Gastroesophageal sphincter (tissue), 4 donors: ENCODE measurements at regions not wholly inside any gene's neighbourhood (a gene's known extent, or its start where the extent isn't known, plus 50 kb on each side); places are given as distances from the start of the nearest gene placed in this dataset.

Source experiments
- ATAC-seq: fragments of 150-250 bp; one replicate; pipeline ENCODE4 v1.9.1; 2016; ENCODE audit warnings: mild to moderate bottlenecking, moderate library complexity
- H3K27ac ChIP-seq, 4 donors: fragments of 200-600 bp; sonication (generic) in 3 of 4; 1 replicate in 3 of 4; 2 replicates in 1 of 4; pipeline ENCODE4 v1.5.1; 2016 to 2019
- H3K27me3 ChIP-seq: fragments of 200-600 bp; sonication (generic); one replicate; pipeline ENCODE4 v1.5.1; 2019
- H3K36me3 ChIP-seq, 2 donors: fragments of 200-600 bp; sonication (generic); one replicate each; pipeline ENCODE4 v1.5.1; 2019; ENCODE audit warnings: control low read depth in 1 of 2
- H3K4me1 ChIP-seq, 3 donors: fragments of 200-600 bp; sonication (generic); 1 replicate in 2 of 3; 2 replicates in 1 of 3; pipeline ENCODE4 v1.5.1; 2016 to 2019; ENCODE audit warnings: control low read depth in 2 of 3
- H3K4me3 ChIP-seq, 2 donors: fragments of 200-600 bp; sonication (generic); one replicate each; pipeline ENCODE4 v1.5.1; 2019; ENCODE audit warnings: mild to moderate bottlenecking in 1 of 2, moderate library complexity in 1 of 2
- H3K9me3 ChIP-seq, 3 donors: fragments of 200-600 bp; sonication (generic); one replicate each; pipeline ENCODE4 v1.5.1; 2017 to 2019; ENCODE audit warnings: control low read depth in 2 of 3
- CTCF ChIP-seq, 4 experiments: fragments of 200-600 bp in 2 of 4; fragments of 450-650 bp in 2 of 4; sonication (generic) in 1 of 4; IDR thresholded peaks; one replicate each; pipeline ENCODE4 v1.5.1; 2017 to 2019; ENCODE audit warnings: antibody characterized with exemption in 4 of 4, mild to moderate bottlenecking in 2 of 4, moderate library complexity in 2 of 4
- EP300 ChIP-seq: sonication (generic); formaldehyde crosslinking; IDR thresholded peaks from one replicate; pipeline ENCODE4 v1.6.1; 2017; ENCODE audit warnings: antibody characterized with exemption, mild to moderate bottlenecking
- POLR2A ChIP-seq, 2 donors: fragments of 450-650 bp; IDR thresholded peaks; one replicate each; pipeline ENCODE4 v1.6.1; 2017; ENCODE audit warnings: antibody characterized with exemption in 2 of 2, mild to moderate bottlenecking in 2 of 2, moderate library complexity in 1 of 2
- POLR2AphosphoS5 ChIP-seq: sonication (generic); formaldehyde crosslinking; IDR thresholded peaks from one replicate; pipeline ENCODE4 v1.6.1; 2017; ENCODE audit warnings: antibody characterized with exemption
- WGBS, 2 donors: methylation state at CpG; one replicate each; pipeline ENCODE4 v1.1.5; 2018; ENCODE audit warnings: low coverage in 1 of 2; 5-methylcytosine and 5-hydroxymethylcytosine counted together

DNA sequence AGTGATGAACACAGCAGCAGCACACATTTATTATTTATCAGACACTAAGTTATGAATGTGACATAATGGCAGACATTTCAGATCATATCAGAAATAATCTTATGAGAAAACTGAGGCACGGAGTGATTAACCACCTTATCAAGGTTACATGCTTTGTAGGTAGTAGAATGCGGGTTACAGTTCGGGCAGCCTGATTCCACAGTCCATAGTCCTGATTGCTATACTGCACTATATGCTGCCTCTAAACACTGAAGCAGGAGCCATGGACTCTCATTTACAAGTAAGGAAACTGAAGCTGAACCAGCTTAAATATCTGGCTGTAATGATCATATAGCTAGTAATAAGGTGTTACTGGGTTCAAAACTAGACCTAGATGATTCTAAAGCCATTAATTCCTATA, 291.3 kb upstream of the ADAMTSL1 start:
- no peak for TF ChIP-seq POLR2A (IDR thresholded peaks at IDR 0.05)
- no peak for TF ChIP-seq EP300
- TF ChIP-seq POLR2AphosphoS5: no peak
- no peak for TF ChIP-seq CTCF (IDR thresholded peaks at IDR 0.05)
- 77 to 97% methylated on average over 3 of the region's 3 CpGs for WGBS, 2 donors
- Histone ChIP-seq H3K36me3 (no peaks in the 10 kb centered on the region), H3K9me3 (no peaks in the 10 kb centered on the region), H3K27ac (peak overlapping the region in 1 of 4 donors; percentile 23), H3K4me1 (peaks cover 2 to 33% (median 3%) of the 10 kb centered on the region in 3 donors), H3K27me3 (no peaks in the 10 kb centered on the region), H3K4me3 (no peak overlapping the region)
- no peak for ATAC-seq

- H3K27me3 ChIP-seq: no peaks in the 10 kb centered on the region
- H3K4me1 ChIP-seq: peaks cover 2 to 37% (median 3%) of the 10 kb centered on the region in 3 donors
- no peak for ATAC-seq
- no peak overlapping the region for H3K4me3 ChIP-seq
- 16 to 28% methylated on average over 3 of the region's 3 CpGs for WGBS, 2 donors
- H3K27ac ChIP-seq: peak overlapping the region in 3 of 4 donors; percentile 41 to 63 (median 43)
- no peaks in the 10 kb centered on the region for H3K36me3 ChIP-seq
- no peak for TF ChIP-seq POLR2A (IDR thresholded peaks at IDR 0.05)
- no peak for TF ChIP-seq POLR2AphosphoS5
- no peak for TF ChIP-seq EP300
- TF ChIP-seq CTCF (IDR thresholded peaks at IDR 0.05): no peak
- H3K9me3 ChIP-seq: no peaks in the 10 kb centered on the region
These were observed 290.0 kb upstream of the ADAMTSL1 start for GRCh38 chr9:18183974-18184373.

DNA sequence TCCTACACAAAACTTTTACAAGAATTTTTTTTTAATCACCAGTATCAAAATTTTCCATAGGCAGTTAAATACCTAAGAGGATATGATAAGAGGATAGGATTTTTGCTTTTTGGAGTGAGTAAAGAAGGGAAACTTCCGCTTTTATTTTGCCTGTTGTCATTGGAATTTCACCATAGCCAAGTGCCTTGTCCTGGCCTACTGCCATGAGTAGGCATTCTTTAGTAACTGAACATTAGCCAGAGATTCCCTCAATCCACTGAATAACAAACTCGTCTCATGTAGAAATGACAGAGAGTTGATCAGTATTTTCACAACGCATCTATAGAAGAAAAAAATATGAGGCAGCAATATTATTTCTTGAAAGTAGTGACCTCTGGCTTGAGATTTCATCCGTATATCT, 289.6 kb upstream of the ADAMTSL1 start:
- H3K27ac ChIP-seq: peak overlapping the region; percentile 39 to 63 (median 42)
- H3K4me3 ChIP-seq: no peak overlapping the region
- H3K36me3 ChIP-seq: no peaks in the 10 kb centered on the region
- peaks cover 2 to 41% (median 6%) of the 10 kb centered on the region in 3 donors for H3K4me1 ChIP-seq
- ATAC-seq: no peak
- 57 to 76% methylated on average over 2 to 4 of the region's 4 CpGs for WGBS, 2 donors
- TF ChIP-seq CTCF (IDR thresholded peaks at IDR 0.05) (no peak), POLR2AphosphoS5 (no peak), EP300 (no peak), POLR2A (IDR thresholded peaks at IDR 0.05) (no peak)
- no peaks in the 10 kb centered on the region for H3K27me3 ChIP-seq
- no peaks in the 10 kb centered on the region for H3K9me3 ChIP-seq

- Histone ChIP-seq H3K36me3 (no peaks in the 10 kb centered on the region), H3K4me1 (peaks cover 2 to 49% (median 13%) of the 10 kb centered on the region in 3 donors), H3K27me3 (no peaks in the 10 kb centered on the region), H3K9me3 (no peaks in the 10 kb centered on the region), H3K4me3 (no peak overlapping the region), H3K27ac (peak overlapping the region in 3 of 4 donors; percentile 39 to 63 (median 41))
- 61 to 100% methylated on average over 1 to 2 of the region's 2 CpGs for WGBS, 2 donors
- TF ChIP-seq CTCF (IDR thresholded peaks at IDR 0.05) (no peak), POLR2A (IDR thresholded peaks at IDR 0.05) (no peak), EP300 (no peak), POLR2AphosphoS5 (no peak)
- no peak for ATAC-seq
These were observed 288.8 kb upstream of the ADAMTSL1 start for GRCh38 chr9:18185196-18185595.

DNA sequence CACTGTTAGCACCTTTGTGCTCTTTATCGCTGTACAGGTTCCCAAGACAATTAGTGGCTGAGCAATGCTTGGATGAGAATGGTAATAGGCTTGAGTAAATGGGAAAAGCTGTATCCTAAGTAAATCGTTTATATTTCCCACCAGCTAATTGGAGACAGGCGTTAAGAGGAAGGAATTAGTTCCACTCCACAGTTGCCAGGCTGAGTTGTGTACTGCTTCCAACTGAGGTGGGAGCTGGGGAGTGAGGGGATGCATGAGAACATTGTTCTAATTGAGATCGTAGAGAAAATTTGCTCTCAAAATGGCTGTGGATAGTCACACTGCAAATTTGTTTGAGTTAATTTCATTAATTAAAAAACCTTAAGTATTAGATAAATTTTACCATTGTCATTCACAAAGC, 285.0 kb upstream of the ADAMTSL1 start:
- WGBS, 2 donors: 77 to 86% methylated on average over 4 of the region's 4 CpGs
- peak overlapping the region in 3 of 4 donors; percentile 7 to 32 (median 16) for H3K27ac ChIP-seq

More for the DNA sequence above, 285.0 kb upstream of the ADAMTSL1 start:
- Histone ChIP-seq H3K36me3 (no peaks in the 10 kb centered on the region), H3K27me3 (no peaks in the 10 kb centered on the region), H3K4me3 (no peak overlapping the region), H3K4me1 (peaks cover 2 to 59% (median 13%) of the 10 kb centered on the region in 3 donors), H3K9me3 (no peaks in the 10 kb centered on the region)
- no peak for ATAC-seq
- no peak for TF ChIP-seq POLR2AphosphoS5
- TF ChIP-seq POLR2A (IDR thresholded peaks at IDR 0.05): no peak
- TF ChIP-seq EP300: no peak
- no peak for TF ChIP-seq CTCF (IDR thresholded peaks at IDR 0.05)
